GM12864 (cell line): ENCODE measurements at regions not wholly inside any gene's neighbourhood (a gene's known extent, or its start where the extent isn't known, plus 50 kb on each side); places are given as distances from the start of the nearest gene placed in this dataset.

ENCODE experiments used
- DNase-seq: peaks from one replicate; pipeline ENCODE4 v3.0.0-alpha.2; 2011; ENCODE audit warnings: low read depth
- H3K4me3 ChIP-seq: 2 replicates; pipeline ENCODE4 v1.5.1; 2011; ENCODE audit warnings: mild to moderate bottlenecking, low read depth, low read length, control low read depth
- CTCF ChIP-seq: IDR thresholded peaks from 2 replicates; pipeline ENCODE4 v1.5.1; 2011; ENCODE audit warnings: low read depth, mild to moderate bottlenecking, moderate library complexity, low read length, control low read depth, inconsistent platforms; ENCODE audit errors: missing control alignments

GRCh38 chr7:109772161-109772560, 1202.5 kb downstream of the DNAJB9 start:
- no peak overlapping the region for H3K4me3 ChIP-seq
- DNase-seq = no peak
- no peak for TF ChIP-seq CTCF

- no peak overlapping the region for H3K4me3 ChIP-seq
- DNase-seq = no peak
- no peak for TF ChIP-seq CTCF
Measured at GRCh38 chr7:109782806-109783205, 1213.1 kb downstream of the DNAJB9 start.

GRCh38 chr7:109806548-109806947, 1236.9 kb downstream of the DNAJB9 start:
- H3K4me3 ChIP-seq = no peak overlapping the region
- DNase-seq = no peak
- no peak for TF ChIP-seq CTCF

GRCh38 chr7:109821156-109821555, 1251.5 kb downstream of the DNAJB9 start:
- TF ChIP-seq CTCF = no peak
- no peak for DNase-seq
- no peak overlapping the region for H3K4me3 ChIP-seq

- TF ChIP-seq CTCF = no peak
- DNase-seq = no peak
- H3K4me3 ChIP-seq = no peak overlapping the region
Measured at GRCh38 chr7:109834851-109835250, 1256.1 kb upstream of the LRRN3 start.

- no peak for DNase-seq
- no peak overlapping the region for H3K4me3 ChIP-seq
- no peak for TF ChIP-seq CTCF
Measured at GRCh38 chr7:109835577-109835976, 1255.3 kb upstream of the LRRN3 start.

- H3K4me3 ChIP-seq = no peak overlapping the region
- DNase-seq = no peak
- no peak for TF ChIP-seq CTCF
Measured at GRCh38 chr7:109836016-109836415, 1254.9 kb upstream of the LRRN3 start.
